ENCODE measurements at regions not wholly inside any gene's neighbourhood (a gene's known extent, or its start where the extent isn't known, plus 50 kb on each side); places are given as distances from the start of the nearest gene placed in this dataset.
"Not testable (repeated sequence)": the region's sequence is repeated elsewhere in the genome, so short reads cannot be mapped to it uniquely, and the experiment has no call there.

- H3K9me3 ChIP-seq (ENCODE audit: low read length): no peaks in the 10 kb centered on the region
- peaks cover 0 to 7% (median 3%) of the 10 kb centered on the region in 3 donors for H3K36me3 Mint-ChIP-seq
- H3K9me3 Mint-ChIP-seq: no peaks in the 10 kb centered on the region
- peaks cover 9 to 19% (median 14%) of the 10 kb centered on the region in 3 donors for H3K4me1 Mint-ChIP-seq
- H3K27me3 Mint-ChIP-seq: no peaks in the 10 kb centered on the region
- POLR2A ChIA-PET: no interaction called here
- no peak overlapping the region for H3K4me3 ChIP-seq (ENCODE audit: low read length)
- no peak overlapping the region for H3K27ac ChIP-seq (ENCODE audit: low read depth, low read length)
- no peaks in the 10 kb centered on the region for H3K4me1 ChIP-seq (ENCODE audit: insufficient read depth, low read length)
- H3K27ac Mint-ChIP-seq: peak overlapping the region in 2 of 8 donors; percentile 9 to 27
- CTCF ChIA-PET: interaction anchor here (1.0 to 3.7 kb wide), 6 partner anchors 17 to 146 kb away, joined by 3 to 15 read pairs (median 4); no protein-coding TSS in a partner anchor
- no peak for DNase-seq
- no peak overlapping the region for H3K4me3 Mint-ChIP-seq
- no peaks in the 10 kb centered on the region for H3K36me3 ChIP-seq (ENCODE audit: insufficient read depth, low read length)
- H3K27me3 ChIP-seq (ENCODE audit: insufficient read depth, low read length, poor library complexity, severe bottlenecking): no peaks in the 10 kb centered on the region
Measured at GRCh38 chr10:30538086-30538485, 91.5 kb downstream of the LYZL2 start.

DNA sequence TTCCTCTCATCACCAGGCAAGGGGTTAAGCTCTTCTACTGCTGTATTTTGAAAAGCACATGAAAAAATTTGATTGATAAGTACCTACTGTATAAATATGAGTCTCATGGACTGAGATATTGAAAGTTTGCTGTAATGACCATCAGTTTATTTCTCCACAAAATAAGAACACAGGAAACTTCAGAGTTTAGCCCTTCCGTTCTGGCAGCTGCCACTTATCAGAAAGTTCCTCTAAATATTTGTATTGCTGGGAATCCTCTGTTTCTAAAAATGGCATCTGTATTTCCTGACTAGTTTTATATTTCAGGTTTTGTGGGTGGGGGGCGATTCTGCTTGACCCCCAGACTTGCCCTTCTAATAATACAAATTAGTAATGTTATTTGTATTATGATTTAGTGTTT is 92.0 kb downstream of the LYZL2 start:
- ChIA-PET CTCF (interaction anchor here (1.0 to 3.7 kb wide), 6 partner anchors 17 to 145 kb away, joined by 3 to 15 read pairs (median 4); no protein-coding TSS in a partner anchor), POLR2A (interaction anchor here (1.1 kb wide), 1 partner anchor 143 kb away, joined by 3 read pairs; no protein-coding TSS in a partner anchor)
- Histone ChIP-seq H3K9me3 (ENCODE audit: low read length) (no peaks in the 10 kb centered on the region), H3K36me3 (ENCODE audit: insufficient read depth, low read length) (no peaks in the 10 kb centered on the region), H3K27me3 (ENCODE audit: insufficient read depth, low read length, poor library complexity, severe bottlenecking) (no peaks in the 10 kb centered on the region), H3K27ac (ENCODE audit: low read depth, low read length) (no peak overlapping the region), H3K4me1 (ENCODE audit: insufficient read depth, low read length) (no peaks in the 10 kb centered on the region), H3K4me3 (ENCODE audit: low read length) (no peak overlapping the region)
- Mint-ChIP-seq H3K9me3 (no peaks in the 10 kb centered on the region), H3K4me1 (peaks cover 14 to 24% (median 19%) of the 10 kb centered on the region in 3 donors), H3K36me3 (peaks cover 0 to 7% (median 3%) of the 10 kb centered on the region in 3 donors), H3K27me3 (no peaks in the 10 kb centered on the region), H3K27ac (no peak overlapping the region), H3K4me3 (no peak overlapping the region)
- DNase-seq: no peak

GRCh38 chr10:30537158-30537557 is 92.4 kb downstream of the LYZL2 start:
- peaks cover 19 to 28% (median 23%) of the 10 kb centered on the region in 3 donors for H3K4me1 Mint-ChIP-seq
- H3K36me3 ChIP-seq (ENCODE audit: insufficient read depth, low read length); H3K27me3 ChIP-seq (ENCODE audit: insufficient read depth, low read length, poor library complexity, severe bottlenecking); H3K9me3 ChIP-seq (ENCODE audit: low read length); DNase-seq; H3K9me3 Mint-ChIP-seq; H3K27me3 Mint-ChIP-seq; H3K4me3 Mint-ChIP-seq; H3K4me1 ChIP-seq (ENCODE audit: insufficient read depth, low read length); H3K27ac ChIP-seq (ENCODE audit: low read depth, low read length); H3K36me3 Mint-ChIP-seq; H3K4me3 ChIP-seq (ENCODE audit: low read length): not testable (repeated sequence)
- H3K27ac Mint-ChIP-seq: peak overlapping the region in 1 of 8 donors; percentile 15
- ChIA-PET POLR2A (interaction anchor here (0.9 to 1.1 kb wide), 2 partner anchors 119 to 142 kb away, joined by 3 read pairs; no protein-coding TSS in a partner anchor), CTCF (interaction anchor here (1.4 to 3.7 kb wide), 5 partner anchors 45 to 145 kb away, joined by 3 to 15 read pairs (median 8); no protein-coding TSS in a partner anchor)

DNA sequence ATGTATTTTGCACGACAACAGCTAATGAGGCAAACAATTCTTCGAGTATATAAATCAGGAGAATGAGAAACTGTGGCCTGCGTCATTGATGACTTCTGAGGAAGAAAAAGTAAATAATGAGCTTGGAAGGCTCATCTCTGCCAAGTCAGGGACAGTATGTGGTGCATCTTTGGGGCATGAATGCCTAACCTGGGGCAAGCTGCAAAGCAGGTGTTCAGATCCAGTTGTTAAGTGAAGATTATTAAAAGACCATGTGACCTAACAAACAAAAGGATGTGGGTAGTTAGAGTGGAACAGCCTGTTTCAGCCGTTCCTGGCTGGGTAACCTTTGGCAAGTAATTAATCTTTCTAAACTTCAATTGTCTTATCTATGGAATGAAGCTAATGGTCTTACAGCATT is 93.0 kb downstream of the LYZL2 start:
- Histone ChIP-seq H3K9me3 (ENCODE audit: low read length) (no peaks in the 10 kb centered on the region), H3K27me3 (ENCODE audit: insufficient read depth, low read length, poor library complexity, severe bottlenecking) (no peaks in the 10 kb centered on the region), H3K27ac (ENCODE audit: low read depth, low read length) (no peak overlapping the region), H3K4me1 (ENCODE audit: insufficient read depth, low read length) (peaks cover 8% of the 10 kb centered on the region), H3K4me3 (ENCODE audit: low read length) (no peak overlapping the region), H3K36me3 (ENCODE audit: insufficient read depth, low read length) (no peaks in the 10 kb centered on the region)
- Mint-ChIP-seq H3K27ac (peak overlapping the region in 1 of 8 donors; percentile 32), H3K9me3 (no peaks in the 10 kb centered on the region), H3K4me3 (no peak overlapping the region), H3K27me3 (no peaks in the 10 kb centered on the region), H3K4me1 (peaks cover 24 to 34% (median 29%) of the 10 kb centered on the region in 3 donors), H3K36me3 (peaks cover 0 to 3% (median 2%) of the 10 kb centered on the region in 3 donors)
- ChIA-PET POLR2A (interaction anchor here (0.6 to 1.1 kb wide), 3 partner anchors 75 to 142 kb away, joined by 3 read pairs; no protein-coding TSS in a partner anchor), CTCF (interaction anchor here (1.4 to 3.7 kb wide), 6 partner anchors 45 to 144 kb away, joined by 3 to 15 read pairs (median 6); no protein-coding TSS in a partner anchor)
- DNase-seq: no peak

GRCh38 chr10:30535677-30536076 is 93.9 kb downstream of the LYZL2 start:
- Histone ChIP-seq H3K27ac (ENCODE audit: low read depth, low read length) (no peak overlapping the region), H3K27me3 (ENCODE audit: insufficient read depth, low read length, poor library complexity, severe bottlenecking) (no peaks in the 10 kb centered on the region), H3K36me3 (ENCODE audit: insufficient read depth, low read length) (no peaks in the 10 kb centered on the region), H3K9me3 (ENCODE audit: low read length) (no peaks in the 10 kb centered on the region), H3K4me3 (ENCODE audit: low read length) (no peak overlapping the region), H3K4me1 (ENCODE audit: insufficient read depth, low read length) (peaks cover 13% of the 10 kb centered on the region)
- H3K4me3 Mint-ChIP-seq: no peak overlapping the region
- H3K9me3 Mint-ChIP-seq: no peaks in the 10 kb centered on the region
- no peak overlapping the region for H3K27ac Mint-ChIP-seq
- DNase-seq: no peak
- ChIA-PET POLR2A (no interaction called here), CTCF (interaction anchor here (1.4 to 3.7 kb wide), 4 partner anchors 50 to 143 kb away, joined by 4 to 15 read pairs (median 11); no protein-coding TSS in a partner anchor)
- peaks cover 26 to 42% (median 29%) of the 10 kb centered on the region in 3 donors for H3K4me1 Mint-ChIP-seq
- no peaks in the 10 kb centered on the region for H3K27me3 Mint-ChIP-seq
- H3K36me3 Mint-ChIP-seq: peaks cover 0 to 3% (median 2%) of the 10 kb centered on the region in 3 donors

GRCh38 chr10:30534465-30535144 is 94.9 kb downstream of the LYZL2 start:
- POLR2A ChIA-PET: interaction anchor here (1.4 kb wide), 1 partner anchor 100 kb away, joined by 3 read pairs; no protein-coding TSS in a partner anchor

GRCh38 chr10:30531751-30532530 is 97.6 kb downstream of the LYZL2 start:
- Mint-ChIP-seq H3K4me3 (peak overlapping the region in 6 of 7 donors; percentile 23 to 77 (median 50)), H3K9me3 (no peaks in the 10 kb centered on the region), H3K27me3 (no peaks in the 10 kb centered on the region), H3K27ac (peak overlapping the region; percentile 77 to 90 (median 88)), H3K4me1 (peaks cover 60 to 78% (median 64%) of the 10 kb centered on the region in 3 donors), H3K36me3 (peaks cover 0 to 2% (median 2%) of the 10 kb centered on the region in 3 donors)
- H3K36me3 ChIP-seq (ENCODE audit: insufficient read depth, low read length): no peaks in the 10 kb centered on the region
- no peaks in the 10 kb centered on the region for H3K27me3 ChIP-seq (ENCODE audit: insufficient read depth, low read length, poor library complexity, severe bottlenecking)
- H3K27ac ChIP-seq (ENCODE audit: low read depth, low read length): no peak overlapping the region
- H3K9me3 ChIP-seq (ENCODE audit: low read length): no peaks in the 10 kb centered on the region
- H3K4me3 ChIP-seq (ENCODE audit: low read length): no peak overlapping the region
- no peak for DNase-seq
- ChIA-PET POLR2A (interaction anchor here (1.6 kb wide), 1 partner anchor 94 kb away, joined by 5 read pairs; no protein-coding TSS in a partner anchor), CTCF (interaction anchor here (0.9 to 8.1 kb wide), 11 partner anchors 11 to 140 kb away, joined by 3 to 66 read pairs (median 10); no protein-coding TSS in a partner anchor)
- H3K4me1 ChIP-seq (ENCODE audit: insufficient read depth, low read length): peaks cover 47% of the 10 kb centered on the region

More at GRCh38 chr10:30534465-30535144, 94.9 kb downstream of the LYZL2 start:
- H3K27me3 Mint-ChIP-seq: no peaks in the 10 kb centered on the region
- H3K9me3 Mint-ChIP-seq: no peaks in the 10 kb centered on the region
- peaks cover 0 to 3% (median under 1%) of the 10 kb centered on the region in 3 donors for H3K36me3 Mint-ChIP-seq
- no peaks in the 10 kb centered on the region for H3K9me3 ChIP-seq (ENCODE audit: low read length)
- CTCF ChIA-PET: interaction anchor here (1.3 to 8.1 kb wide), 15 partner anchors 9 to 142 kb away, joined by 3 to 66 read pairs (median 8); partner anchors contain the start of gene MAP3K8
- DNase-seq: peak; percentile 48 to 81 (median 68)
- H3K27me3 ChIP-seq (ENCODE audit: insufficient read depth, low read length, poor library complexity, severe bottlenecking): no peaks in the 10 kb centered on the region
- H3K27ac ChIP-seq (ENCODE audit: low read depth, low read length): no peak overlapping the region
- no peak overlapping the region for H3K4me3 ChIP-seq (ENCODE audit: low read length)
- H3K4me1 ChIP-seq (ENCODE audit: insufficient read depth, low read length): peaks cover 22% of the 10 kb centered on the region
- H3K4me1 Mint-ChIP-seq: peaks cover 36 to 52% (median 38%) of the 10 kb centered on the region in 3 donors
- H3K27ac Mint-ChIP-seq: peak overlapping the region in 5 of 8 donors; percentile 6 to 50 (median 11)
- no peaks in the 10 kb centered on the region for H3K36me3 ChIP-seq (ENCODE audit: insufficient read depth, low read length)
- H3K4me3 Mint-ChIP-seq: peak overlapping the region in 1 of 7 donors; percentile 73
